GM19452 (cell line): ENCODE measurements at regions not wholly inside any gene's neighbourhood (a gene's known extent, or its start where the extent isn't known, plus 50 kb on each side); places are given as distances from the start of the nearest gene placed in this dataset.

ENCODE experiments used
- ATAC-seq: cut with Tn5 transposase; IDR thresholded peaks from one replicate; pipeline ENCODE4 v1.9.1; 2021; ENCODE audit not compliant: unreplicated experiment

- no peak for ATAC-seq
Observed at GRCh38 chr1:182196897-182197870, 135.7 kb upstream of the ZNF648 start.

- ATAC-seq: no peak
Observed at GRCh38 chr1:182195733-182196132, 134.2 kb upstream of the ZNF648 start.

GRCh38 chr1:182193908-182194550, 132.5 kb upstream of the ZNF648 start:
- ATAC-seq: no peak

GRCh38 chr1:182192966-182193365, 131.5 kb upstream of the ZNF648 start:
- no peak for ATAC-seq

- ATAC-seq: no peak
Observed at GRCh38 chr1:182192215-182192614, 130.7 kb upstream of the ZNF648 start.

GRCh38 chr1:182191381-182192115, 130.0 kb upstream of the ZNF648 start:
- ATAC-seq: no peak

GRCh38 chr1:182189535-182190066, 128.1 kb upstream of the ZNF648 start:
- ATAC-seq: no peak

GRCh38 chr1:182186757-182187146, 125.2 kb upstream of the ZNF648 start:
- ATAC-seq: no peak

- ATAC-seq: no peak
Observed at GRCh38 chr1:182185842-182186756, 124.6 kb upstream of the ZNF648 start.

- ATAC-seq: no peak
Observed at GRCh38 chr1:182185136-182185535, 123.6 kb upstream of the ZNF648 start.

- no peak for ATAC-seq
Observed at GRCh38 chr1:182183606-182184005, 122.1 kb upstream of the ZNF648 start.

- ATAC-seq: no peak
Observed at GRCh38 chr1:182182311-182182710, 120.8 kb upstream of the ZNF648 start.

GRCh38 chr1:182181167-182181572, 119.7 kb upstream of the ZNF648 start:
- ATAC-seq: no peak

- no peak for ATAC-seq
Observed at GRCh38 chr1:182175361-182175931, 113.9 kb upstream of the ZNF648 start.

GRCh38 chr1:182174513-182174855, 113.0 kb upstream of the ZNF648 start:
- no peak for ATAC-seq

GRCh38 chr1:182173808-182174512, 112.4 kb upstream of the ZNF648 start:
- no peak for ATAC-seq

- ATAC-seq: no peak
Observed at GRCh38 chr1:182172699-182173098, 111.2 kb upstream of the ZNF648 start.

GRCh38 chr1:182170891-182171461, 109.5 kb upstream of the ZNF648 start:
- ATAC-seq: no peak

GRCh38 chr1:182169203-182169602, 107.7 kb upstream of the ZNF648 start:
- no peak for ATAC-seq
